GM23248 (cell line): ENCODE measurements at regions not wholly inside any gene's neighbourhood (a gene's known extent, or its start where the extent isn't known, plus 50 kb on each side); places are given as distances from the start of the nearest gene placed in this dataset.

ENCODE experiments used
- DNase-seq: peaks from one replicate; pipeline ENCODE4 v3.0.0-alpha.2; 2015
- H2AFZ ChIP-seq: fragments of 200-600 bp; sonication (generic); 2 replicates; pipeline ENCODE4 v1.6.1; 2016; ENCODE audit warnings: antibody characterized with exemption
- H3F3A ChIP-seq: fragments of 200-600 bp; sonication (generic); 2 replicates; pipeline ENCODE4 v1.6.1; 2016; ENCODE audit warnings: mild to moderate bottlenecking, antibody characterized with exemption, mixed run types; ENCODE audit not compliant: insufficient read depth
- H3K27ac ChIP-seq: fragments of 200-600 bp; sonication (generic); 2 replicates; pipeline ENCODE4 v1.5.1; 2016; ENCODE audit warnings: mild to moderate bottlenecking
- H3K27me3 ChIP-seq: fragments of 200-600 bp; sonication (generic); replicated peaks from 2 replicates; pipeline ENCODE4 v1.6.1; 2016; ENCODE audit warnings: mild to moderate bottlenecking; ENCODE audit not compliant: insufficient read depth
- H3K36me3 ChIP-seq: fragments of 200-600 bp; sonication (generic); 2 replicates; pipeline ENCODE4 v1.6.1; 2016; ENCODE audit warnings: low read depth, mild to moderate bottlenecking
- H3K4me1 ChIP-seq: fragments of 200-600 bp; sonication (generic); 2 replicates; pipeline ENCODE4 v1.6.1; 2016; ENCODE audit warnings: mild to moderate bottlenecking; ENCODE audit not compliant: insufficient read depth
- H3K4me2 ChIP-seq: fragments of 200-600 bp; sonication (generic); one replicate; pipeline ENCODE4 v1.6.1; 2016; ENCODE audit warnings: mild to moderate bottlenecking; ENCODE audit not compliant: unreplicated experiment
- H3K4me3 ChIP-seq: fragments of 200-600 bp; sonication (generic); 2 replicates; pipeline ENCODE4 v1.5.1; 2016; ENCODE audit warnings: mild to moderate bottlenecking
- H3K79me2 ChIP-seq: fragments of 200-600 bp; sonication (generic); 2 replicates; pipeline ENCODE4 v1.6.1; 2016; ENCODE audit warnings: mild to moderate bottlenecking; ENCODE audit not compliant: insufficient read depth
- H3K9ac ChIP-seq: fragments of 200-600 bp; sonication (generic); 2 replicates; pipeline ENCODE4 v1.6.1; 2016; ENCODE audit warnings: mild to moderate bottlenecking
- H3K9me2 ChIP-seq: fragments of 200-600 bp; sonication (generic); 2 replicates; pipeline ENCODE4 v1.6.1; 2016; ENCODE audit warnings: mixed run types, mild to moderate bottlenecking, moderate library complexity; ENCODE audit not compliant: insufficient read depth
- H3K9me3 ChIP-seq: fragments of 200-600 bp; sonication (generic); one replicate; pipeline ENCODE4 v1.6.1; 2017; ENCODE audit warnings: low read depth
- H4K20me1 ChIP-seq: fragments of 200-600 bp; sonication (generic); 2 replicates; pipeline ENCODE4 v1.6.0; 2016; ENCODE audit not compliant: insufficient read depth
- EZH2 ChIP-seq: fragments of 200-600 bp; sonication (generic); IDR thresholded peaks from 2 replicates; pipeline ENCODE4 v1.6.1; 2018; ENCODE audit warnings: antibody characterized with exemption, mild to moderate bottlenecking; ENCODE audit not compliant: insufficient read depth, poor library complexity, severe bottlenecking
- EZH2phosphoT487 ChIP-seq: fragments of 200-600 bp; sonication (generic); IDR thresholded peaks from 2 replicates; pipeline ENCODE4 v1.6.1; 2018; ENCODE audit warnings: antibody characterized with exemption, moderate library complexity, mild to moderate bottlenecking, low read depth; ENCODE audit not compliant: insufficient read depth
- WGBS, 2 experiments: methylation state at CpG; one replicate each; pipeline ENCODE4 v1.1.6; 2015 to 2017; ENCODE audit warnings: low lambda C conversion rate in 2 of 2, low coverage in 1 of 2; ENCODE audit errors: missing lambda C conversion rate in 2 of 2; 5-methylcytosine and 5-hydroxymethylcytosine counted together
- in situ Hi-C: fragments of 300-500 bp; cut with MboI; formaldehyde crosslinking; loops from 2 replicates; pipeline ENCODE4 v1.15.0; 2020

- H3K4me2 ChIP-seq = no peak overlapping the region
- H3F3A ChIP-seq = no peaks in the 10 kb centered on the region
- H2AFZ ChIP-seq = no peak overlapping the region
- H3K9ac ChIP-seq = no peak overlapping the region
- no peak overlapping the region for H3K4me3 ChIP-seq
- H3K9me3 ChIP-seq = no peaks in the 10 kb centered on the region
- H4K20me1 ChIP-seq = no peaks in the 10 kb centered on the region
- H3K79me2 ChIP-seq = no peaks in the 10 kb centered on the region
- H3K36me3 ChIP-seq = no peaks in the 10 kb centered on the region
- DNase-seq = no peak
- H3K27ac ChIP-seq = no peak overlapping the region
- H3K9me2 ChIP-seq = no peaks in the 10 kb centered on the region
- no peaks in the 10 kb centered on the region for H3K27me3 ChIP-seq
- TF ChIP-seq EZH2 (no peak), EZH2phosphoT487 (no peak)
- in situ Hi-C loops = no loop called here
- no peaks in the 10 kb centered on the region for H3K4me1 ChIP-seq
- WGBS, 2 experiments = 35 to 38% methylated on average over 1 of the region's 1 CpG
These were observed 149.1 kb upstream of the USP38 start for GRCh38 chr4:143035661-143036060.

- in situ Hi-C loops = no loop called here
- Histone ChIP-seq H4K20me1 (no peaks in the 10 kb centered on the region), H3K4me3 (no peak overlapping the region), H2AFZ (no peak overlapping the region), H3K27me3 (no peaks in the 10 kb centered on the region), H3K9ac (no peak overlapping the region), H3K9me3 (no peaks in the 10 kb centered on the region), H3K79me2 (no peaks in the 10 kb centered on the region), H3K27ac (no peak overlapping the region), H3F3A (no peaks in the 10 kb centered on the region), H3K4me2 (no peak overlapping the region), H3K4me1 (no peaks in the 10 kb centered on the region), H3K36me3 (no peaks in the 10 kb centered on the region), H3K9me2 (no peaks in the 10 kb centered on the region)
- TF ChIP-seq EZH2phosphoT487 (no peak), EZH2 (no peak)
- no peak for DNase-seq
- 32 to 36% methylated on average over 2 of the region's 2 CpGs for WGBS, 2 experiments
These were observed 148.3 kb upstream of the USP38 start for GRCh38 chr4:143036443-143036842.

GRCh38 chr4:143046454-143046853 is 138.3 kb upstream of the USP38 start:
- TF ChIP-seq EZH2phosphoT487 = no peak

GRCh38 chr4:143046906-143047305 is 137.8 kb upstream of the USP38 start:
- Histone ChIP-seq H3K4me3 (no peak overlapping the region), H3K79me2 (no peaks in the 10 kb centered on the region), H3K27me3 (no peaks in the 10 kb centered on the region), H3K27ac (no peak overlapping the region), H3K9me3 (no peaks in the 10 kb centered on the region), H3K4me1 (peaks cover 8% of the 10 kb centered on the region), H3K4me2 (no peak overlapping the region), H2AFZ (no peak overlapping the region), H3K9me2 (no peaks in the 10 kb centered on the region), H3F3A (peaks cover 8% of the 10 kb centered on the region; the same call in 1 of the 2 replicates), H3K9ac (no peak overlapping the region), H4K20me1 (no peaks in the 10 kb centered on the region), H3K36me3 (no peaks in the 10 kb centered on the region)
- TF ChIP-seq EZH2 = no peak
- 59 to 73% methylated on average over 4 of the region's 4 CpGs for WGBS, 2 experiments
- DNase-seq = no peak
- in situ Hi-C loops = no loop called here

More at GRCh38 chr4:143046454-143046853, 138.3 kb upstream of the USP38 start:
- Histone ChIP-seq H3K27ac (no peak overlapping the region), H3K9me3 (no peaks in the 10 kb centered on the region), H4K20me1 (no peaks in the 10 kb centered on the region), H2AFZ (no peak overlapping the region), H3K79me2 (no peaks in the 10 kb centered on the region), H3F3A (peaks cover 4% of the 10 kb centered on the region; the same call in 1 of the 2 replicates), H3K4me3 (no peak overlapping the region), H3K9me2 (no peaks in the 10 kb centered on the region), H3K4me2 (no peak overlapping the region), H3K36me3 (no peaks in the 10 kb centered on the region), H3K9ac (no peak overlapping the region), H3K4me1 (peaks cover 3% of the 10 kb centered on the region), H3K27me3 (no peaks in the 10 kb centered on the region)
- DNase-seq = peak; percentile 56
- in situ Hi-C loops = no loop called here
- 12 to 16% methylated on average over 4 of the region's 4 CpGs for WGBS, 2 experiments

- H3K4me3 ChIP-seq = no peak overlapping the region
- no peaks in the 10 kb centered on the region for H3K27me3 ChIP-seq
- 0% methylated on average over 1 of the region's 1 CpG for WGBS, 2 experiments
- peaks cover 10% of the 10 kb centered on the region for H3K4me1 ChIP-seq
- no peaks in the 10 kb centered on the region for H3K79me2 ChIP-seq
- H4K20me1 ChIP-seq = no peaks in the 10 kb centered on the region
- no peaks in the 10 kb centered on the region for H3K9me3 ChIP-seq
- H3K36me3 ChIP-seq = no peaks in the 10 kb centered on the region
- no peak overlapping the region for H2AFZ ChIP-seq
- H3K27ac ChIP-seq = no peak overlapping the region
- in situ Hi-C loops = no loop called here
- TF ChIP-seq EZH2 (no peak), EZH2phosphoT487 (no peak)
- no peak overlapping the region for H3K4me2 ChIP-seq
- H3K9ac ChIP-seq = no peak overlapping the region
- peak; percentile 16 for DNase-seq
- H3F3A ChIP-seq = peaks cover 8% of the 10 kb centered on the region; the same call in 1 of the 2 replicates
- no peaks in the 10 kb centered on the region for H3K9me2 ChIP-seq
These were observed 129.7 kb upstream of the USP38 start for GRCh38 chr4:143054971-143055370.
